GM18907 (cell line): ENCODE measurements at regions not wholly inside any gene's neighbourhood (a gene's known extent, or its start where the extent isn't known, plus 50 kb on each side); places are given as distances from the start of the nearest gene placed in this dataset.
"Not testable (repeated sequence)": the region's sequence is repeated elsewhere in the genome, so short reads cannot be mapped to it uniquely, and the experiment has no call there.

Experiments
- ATAC-seq: cut with Tn5 transposase; IDR thresholded peaks from one replicate; pipeline ENCODE4 v1.9.1; 2021; ENCODE audit warnings: mild to moderate bottlenecking, moderate library complexity; ENCODE audit not compliant: unreplicated experiment

- ATAC-seq = not testable (repeated sequence)
Measured at GRCh38 chr17:27365329-27365945, 71.5 kb downstream of the WSB1 start.

- ATAC-seq = no peak
Measured at GRCh38 chr17:27366437-27366836, 72.5 kb downstream of the WSB1 start.

- ATAC-seq = no peak
Measured at GRCh38 chr17:27367121-27367981, 73.4 kb downstream of the WSB1 start.

- no peak for ATAC-seq
Measured at GRCh38 chr17:27368151-27368795, 74.4 kb downstream of the WSB1 start.

- ATAC-seq = no peak
Measured at GRCh38 chr17:27368980-27369379, 75.1 kb downstream of the WSB1 start.

- no peak for ATAC-seq
Measured at GRCh38 chr17:27370776-27371175, 76.9 kb downstream of the WSB1 start.

- ATAC-seq = not testable (repeated sequence)
Measured at GRCh38 chr17:27373695-27374094, 79.8 kb downstream of the WSB1 start.

GRCh38 chr17:27376637-27377547 lies 79.4 kb upstream of the KSR1 start:
- no peak for ATAC-seq

GRCh38 chr17:27378482-27379175 lies 77.6 kb upstream of the KSR1 start:
- no peak for ATAC-seq

- no peak for ATAC-seq
Measured at GRCh38 chr17:27379888-27380533, 76.2 kb upstream of the KSR1 start.

- ATAC-seq = no peak
Measured at GRCh38 chr17:27380551-27380950, 75.7 kb upstream of the KSR1 start.

GRCh38 chr17:27381007-27381501 lies 75.2 kb upstream of the KSR1 start:
- peak; percentile 73 for ATAC-seq

GRCh38 chr17:27382025-27382424 lies 74.2 kb upstream of the KSR1 start:
- ATAC-seq = no peak

- ATAC-seq = no peak
Measured at GRCh38 chr17:27384261-27384701, 72.0 kb upstream of the KSR1 start.

- ATAC-seq = no peak
Measured at GRCh38 chr17:27384726-27385125, 71.5 kb upstream of the KSR1 start.

- no peak for ATAC-seq
Measured at GRCh38 chr17:27385626-27386025, 70.6 kb upstream of the KSR1 start.

- ATAC-seq = no peak
Measured at GRCh38 chr17:27386206-27387075, 69.8 kb upstream of the KSR1 start.

GRCh38 chr17:27389542-27390140 lies 66.6 kb upstream of the KSR1 start:
- ATAC-seq = no peak
